ENCODE measurements at regions not wholly inside any gene's neighbourhood (a gene's known extent, or its start where the extent isn't known, plus 50 kb on each side); places are given as distances from the start of the nearest gene placed in this dataset.

DNA sequence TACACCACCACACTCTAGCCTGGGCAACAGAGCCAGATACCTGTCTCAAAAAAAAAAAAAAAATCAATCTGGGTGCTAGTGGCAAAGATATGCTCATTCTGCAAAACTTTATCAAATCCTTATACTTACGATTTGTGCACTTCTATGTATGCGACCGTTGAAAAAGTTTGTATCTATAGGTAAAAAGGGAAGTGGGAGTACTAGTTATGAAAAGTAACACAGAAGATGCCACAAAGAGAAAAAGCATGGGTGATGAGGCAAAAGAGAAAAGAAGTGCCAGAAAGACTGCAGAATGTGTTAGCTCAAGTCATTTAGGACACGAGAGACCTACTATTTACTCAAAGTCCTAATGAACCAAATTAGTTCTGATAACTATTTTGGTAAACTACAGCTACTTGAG lies 407.8 kb downstream of the SHQ1 start:
- POLR2A ChIA-PET (ENCODE audit: unreplicated experiment) = no interaction called here
- H3K79me2 ChIP-seq (ENCODE audit: low read depth) = peaks cover 100% of the 10 kb centered on the region
- no peaks in the 10 kb centered on the region for H3K9me2 ChIP-seq (ENCODE audit: insufficient read depth)
- H4K20me1 ChIP-seq (ENCODE audit: insufficient read depth) = peaks cover 34% of the 10 kb centered on the region
- H3K27ac ChIP-seq = no peak overlapping the region
- no peak overlapping the region for H3K4me3 ChIP-seq
- TF ChIP-seq EZH2 (IDR thresholded peaks at IDR 0.05; ENCODE audit: low read depth) = no peak
- TF ChIP-seq, protein P1, sequence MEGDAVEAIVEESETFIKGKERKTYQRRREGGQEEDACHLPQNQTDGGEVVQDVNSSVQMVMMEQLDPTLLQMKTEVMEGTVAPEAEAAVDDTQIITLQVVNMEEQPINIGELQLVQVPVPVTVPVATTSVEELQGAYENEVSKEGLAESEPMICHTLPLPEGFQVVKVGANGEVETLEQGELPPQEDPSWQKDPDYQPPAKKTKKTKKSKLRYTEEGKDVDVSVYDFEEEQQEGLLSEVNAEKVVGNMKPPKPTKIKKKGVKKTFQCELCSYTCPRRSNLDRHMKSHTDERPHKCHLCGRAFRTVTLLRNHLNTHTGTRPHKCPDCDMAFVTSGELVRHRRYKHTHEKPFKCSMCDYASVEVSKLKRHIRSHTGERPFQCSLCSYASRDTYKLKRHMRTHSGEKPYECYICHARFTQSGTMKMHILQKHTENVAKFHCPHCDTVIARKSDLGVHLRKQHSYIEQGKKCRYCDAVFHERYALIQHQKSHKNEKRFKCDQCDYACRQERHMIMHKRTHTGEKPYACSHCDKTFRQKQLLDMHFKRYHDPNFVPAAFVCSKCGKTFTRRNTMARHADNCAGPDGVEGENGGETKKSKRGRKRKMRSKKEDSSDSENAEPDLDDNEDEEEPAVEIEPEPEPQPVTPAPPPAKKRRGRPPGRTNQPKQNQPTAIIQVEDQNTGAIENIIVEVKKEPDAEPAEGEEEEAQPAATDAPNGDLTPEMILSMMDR (conservative IDR thresholded peaks at IDR 0.05) = no peak
- DNase-seq = no peak
- BruUV-seq (replicated peaks) = no TSS peak
- intact Hi-C loops (cut with micrococcal nuclease; ENCODE audit: unreplicated experiment) = no loop called here
- H2AFZ ChIP-seq = no peak overlapping the region
- H3K9me3 ChIP-seq (ENCODE audit: insufficient read depth, low read depth) = no peaks in the 10 kb centered on the region
- no peaks in the 10 kb centered on the region for H3K36me3 ChIP-seq (ENCODE audit: low read depth)
- no peaks in the 10 kb centered on the region for H3K27me3 ChIP-seq (ENCODE audit: insufficient read depth, low read depth)
- CTCF ChIA-PET = no interaction called here
- H3K4me1 ChIP-seq (replicated peaks; ENCODE audit: insufficient read depth) = peaks cover 12% of the 10 kb centered on the region
- no peaks in the 10 kb centered on the region for H3F3A ChIP-seq (ENCODE audit: insufficient read depth, low read depth)
- no peak overlapping the region for H3K4me2 ChIP-seq

DNA sequence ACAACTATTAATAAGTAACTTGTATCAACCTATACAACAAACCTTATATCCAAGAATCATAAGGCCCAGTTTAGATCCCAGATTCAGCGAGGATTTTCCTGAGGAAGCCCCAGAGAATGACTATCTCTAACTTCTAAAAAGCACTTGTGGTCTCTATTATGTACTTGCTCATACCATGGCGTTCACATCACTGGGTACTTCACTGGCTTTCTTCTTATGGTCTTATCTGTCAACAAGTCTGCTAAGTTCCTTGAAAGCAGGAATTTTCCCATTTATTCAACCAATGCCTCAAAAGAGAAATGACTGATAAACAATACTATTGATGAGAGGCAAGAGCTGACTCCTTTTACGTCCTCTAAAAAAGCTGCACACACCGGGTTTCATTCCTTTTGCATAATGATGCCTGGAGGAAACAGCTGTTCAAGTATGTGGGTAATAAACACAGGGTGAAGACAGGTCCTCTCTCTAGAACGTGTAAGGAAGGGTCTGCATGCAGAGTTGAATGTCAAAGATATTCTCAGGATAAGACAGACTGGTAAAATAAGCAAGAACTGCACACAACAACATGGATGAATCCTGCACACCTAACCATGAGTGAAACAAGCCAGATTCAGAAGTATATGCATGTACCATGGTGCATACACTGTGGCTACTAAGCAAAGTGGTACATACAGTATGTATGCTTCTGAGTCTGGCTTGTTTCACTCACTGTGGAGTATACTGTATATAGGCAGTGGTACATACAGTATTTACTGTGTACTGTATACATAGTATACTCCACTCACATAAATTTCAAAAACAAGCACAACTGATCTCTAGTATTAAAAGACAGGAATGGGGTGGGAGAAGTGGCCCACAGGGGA lies 408.7 kb downstream of the SHQ1 start:
- Histone ChIP-seq H3F3A (ENCODE audit: insufficient read depth, low read depth) (no peaks in the 10 kb centered on the region), H3K27me3 (ENCODE audit: insufficient read depth, low read depth) (no peaks in the 10 kb centered on the region), H2AFZ (no peak overlapping the region), H3K4me3 (no peak overlapping the region), H3K4me2 (no peak overlapping the region), H3K36me3 (ENCODE audit: low read depth) (no peaks in the 10 kb centered on the region), H3K4me1 (replicated peaks; ENCODE audit: insufficient read depth) (peaks cover 3% of the 10 kb centered on the region), H3K27ac (no peak overlapping the region), H4K20me1 (ENCODE audit: insufficient read depth) (peaks cover 27% of the 10 kb centered on the region; the same call in 1 of the 2 replicates), H3K9me2 (ENCODE audit: insufficient read depth) (no peaks in the 10 kb centered on the region), H3K79me2 (ENCODE audit: low read depth) (peaks cover 99% of the 10 kb centered on the region), H3K9me3 (ENCODE audit: insufficient read depth, low read depth) (no peaks in the 10 kb centered on the region)
- DNase-seq = no peak
- TF ChIP-seq EZH2 (IDR thresholded peaks at IDR 0.05; ENCODE audit: low read depth) = no peak
- TF ChIP-seq, protein P1 (conservative IDR thresholded peaks at IDR 0.05) = no peak
- BruUV-seq (replicated peaks) = no TSS peak
- POLR2A ChIA-PET (ENCODE audit: unreplicated experiment) = no interaction called here
- intact Hi-C loops (cut with micrococcal nuclease; ENCODE audit: unreplicated experiment) = no loop called here
- CTCF ChIA-PET = interaction anchor here (0.6 kb wide), 1 partner anchor 482 kb away, joined by 3 read pairs; no protein-coding TSS in a partner anchor

DNA sequence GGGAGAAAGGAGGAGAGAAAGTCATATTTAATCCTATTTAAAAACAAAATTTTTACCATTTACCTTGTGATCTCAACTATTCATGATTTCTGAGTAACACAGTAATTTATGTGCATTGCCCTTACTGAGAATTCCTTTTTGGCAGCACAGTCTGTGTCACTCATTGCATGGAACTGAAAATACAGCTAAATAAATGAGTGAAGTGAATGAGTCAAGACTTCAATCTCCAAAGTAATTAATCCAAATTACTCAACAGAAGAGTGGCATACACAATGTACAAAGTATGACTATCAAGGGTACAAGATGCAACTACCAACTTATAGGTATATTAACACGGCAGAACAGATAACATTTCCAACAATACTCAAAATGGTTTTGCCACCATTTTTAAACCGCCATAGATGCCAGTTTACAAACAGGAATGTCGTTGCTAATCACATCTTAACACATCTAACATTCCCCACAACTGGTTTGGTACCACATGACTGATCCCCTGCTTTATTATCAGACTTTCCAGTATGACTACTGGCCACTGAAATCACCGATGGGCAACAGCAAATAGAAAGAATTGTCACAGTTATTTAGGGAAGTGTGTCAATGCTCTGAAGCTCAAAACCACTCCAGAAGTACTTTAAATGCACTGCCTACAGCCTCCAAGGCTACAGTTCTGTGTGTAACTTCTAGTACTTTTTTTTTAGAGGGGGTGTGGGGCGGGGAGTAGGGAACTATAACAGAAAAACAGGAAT lies 410.4 kb downstream of the SHQ1 start:
- DNase-seq = no peak
- no peak overlapping the region for H2AFZ ChIP-seq
- peaks cover 99% of the 10 kb centered on the region for H3K79me2 ChIP-seq (ENCODE audit: low read depth)
- ChIA-PET CTCF (no interaction called here), POLR2A (ENCODE audit: unreplicated experiment) (no interaction called here)
- H3K4me3 ChIP-seq = no peak overlapping the region
- intact Hi-C loops (cut with micrococcal nuclease; ENCODE audit: unreplicated experiment) = no loop called here
- peaks cover 16% of the 10 kb centered on the region; the same call in 1 of the 2 replicates for H4K20me1 ChIP-seq (ENCODE audit: insufficient read depth)
- no peaks in the 10 kb centered on the region for H3K36me3 ChIP-seq (ENCODE audit: low read depth)
- no peak overlapping the region for H3K4me2 ChIP-seq
- H3K9me3 ChIP-seq (ENCODE audit: insufficient read depth, low read depth) = no peaks in the 10 kb centered on the region
- TF ChIP-seq EZH2 (IDR thresholded peaks at IDR 0.05; ENCODE audit: low read depth) = no peak
- TF ChIP-seq, protein P1 (conservative IDR thresholded peaks at IDR 0.05) = no peak
- no TSS peak for BruUV-seq (replicated peaks)
- no peak overlapping the region for H3K27ac ChIP-seq
- no peaks in the 10 kb centered on the region for H3K4me1 ChIP-seq (replicated peaks; ENCODE audit: insufficient read depth)
- no peaks in the 10 kb centered on the region for H3K27me3 ChIP-seq (ENCODE audit: insufficient read depth, low read depth)
- no peaks in the 10 kb centered on the region for H3K9me2 ChIP-seq (ENCODE audit: insufficient read depth)
- H3F3A ChIP-seq (ENCODE audit: insufficient read depth, low read depth) = no peaks in the 10 kb centered on the region
